GM20000 (cell line): ENCODE measurements at regions not wholly inside any gene's neighbourhood (a gene's known extent, or its start where the extent isn't known, plus 50 kb on each side); places are given as distances from the start of the nearest gene placed in this dataset.
"Not testable (repeated sequence)": the region's sequence is repeated elsewhere in the genome, so short reads cannot be mapped to it uniquely, and the experiment has no call there.

Experiments used
- DNase-seq: peaks from one replicate; pipeline ENCODE4 v3.0.0; 2012; ENCODE audit warnings: low spot score
- TF ChIP-seq, protein P1 (sequence below): IDR thresholded peaks from 2 replicates; pipeline ENCODE4 v1.5.1; 2012; ENCODE audit warnings: mild to moderate bottlenecking, control low read depth; ENCODE audit errors: extremely low read depth, missing control alignments

DNA sequence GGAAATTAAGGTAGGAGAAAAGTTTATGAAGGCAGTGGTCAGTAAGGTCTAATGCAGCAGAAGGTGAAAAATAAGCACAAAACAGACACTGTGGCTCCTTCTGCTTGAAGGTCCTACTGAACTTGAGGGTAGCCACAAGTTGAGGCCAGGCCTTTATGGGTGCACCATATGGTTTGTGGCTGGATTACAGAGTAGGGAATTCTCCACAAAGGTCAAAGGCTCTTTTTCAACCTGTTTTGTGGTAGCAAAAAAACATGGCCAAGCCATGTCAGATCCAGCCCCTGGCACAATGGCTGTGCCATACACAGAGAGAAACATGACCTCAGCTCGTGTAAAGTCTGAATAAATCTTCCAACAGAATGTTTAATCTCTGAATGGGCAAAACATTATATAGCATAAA is 214.0 kb downstream of the SATB1 start:
- no peak for DNase-seq
- TF ChIP-seq, protein P1, sequence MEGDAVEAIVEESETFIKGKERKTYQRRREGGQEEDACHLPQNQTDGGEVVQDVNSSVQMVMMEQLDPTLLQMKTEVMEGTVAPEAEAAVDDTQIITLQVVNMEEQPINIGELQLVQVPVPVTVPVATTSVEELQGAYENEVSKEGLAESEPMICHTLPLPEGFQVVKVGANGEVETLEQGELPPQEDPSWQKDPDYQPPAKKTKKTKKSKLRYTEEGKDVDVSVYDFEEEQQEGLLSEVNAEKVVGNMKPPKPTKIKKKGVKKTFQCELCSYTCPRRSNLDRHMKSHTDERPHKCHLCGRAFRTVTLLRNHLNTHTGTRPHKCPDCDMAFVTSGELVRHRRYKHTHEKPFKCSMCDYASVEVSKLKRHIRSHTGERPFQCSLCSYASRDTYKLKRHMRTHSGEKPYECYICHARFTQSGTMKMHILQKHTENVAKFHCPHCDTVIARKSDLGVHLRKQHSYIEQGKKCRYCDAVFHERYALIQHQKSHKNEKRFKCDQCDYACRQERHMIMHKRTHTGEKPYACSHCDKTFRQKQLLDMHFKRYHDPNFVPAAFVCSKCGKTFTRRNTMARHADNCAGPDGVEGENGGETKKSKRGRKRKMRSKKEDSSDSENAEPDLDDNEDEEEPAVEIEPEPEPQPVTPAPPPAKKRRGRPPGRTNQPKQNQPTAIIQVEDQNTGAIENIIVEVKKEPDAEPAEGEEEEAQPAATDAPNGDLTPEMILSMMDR: no peak

DNA sequence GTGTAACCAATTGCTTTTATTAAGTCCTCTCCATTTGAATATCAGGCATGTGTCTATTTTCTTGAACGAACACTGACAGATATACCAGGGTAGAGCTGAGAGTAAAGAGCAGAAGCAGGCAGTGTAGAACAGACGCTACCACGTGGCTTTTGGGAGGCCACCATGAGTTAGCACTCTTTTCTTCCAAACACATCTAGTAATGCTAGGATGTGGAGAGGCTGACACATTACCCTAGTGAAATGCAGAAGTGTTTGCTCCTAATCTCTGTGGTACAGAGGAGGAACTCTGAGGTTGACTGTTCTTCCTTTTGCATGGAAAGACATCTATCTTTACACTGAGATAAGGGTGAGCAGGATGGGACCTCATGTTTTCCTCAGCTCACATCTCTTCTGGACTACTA is 216.3 kb downstream of the SATB1 start:
- TF ChIP-seq, protein P1: no peak
- no peak for DNase-seq

DNA sequence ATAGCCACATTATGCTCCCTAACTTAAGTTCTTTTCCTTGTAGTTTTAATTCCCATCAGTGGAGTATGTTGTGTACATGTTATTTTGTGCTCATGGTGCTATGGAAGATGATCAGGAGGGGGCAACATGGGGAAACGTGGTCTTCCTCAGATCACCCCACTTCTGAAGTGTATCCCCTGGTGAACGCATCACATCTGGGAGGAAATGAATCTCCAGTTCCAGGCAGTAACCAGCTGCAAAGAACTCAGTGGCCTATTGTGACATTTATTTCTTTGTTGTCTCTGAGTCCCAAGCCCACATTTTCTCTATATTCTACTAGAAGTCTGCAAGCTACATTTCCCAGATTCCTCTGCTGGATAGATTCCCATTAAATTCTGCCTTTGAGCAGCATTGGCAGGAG is 217.0 kb downstream of the SATB1 start:
- TF ChIP-seq, protein P1: no peak
- no peak for DNase-seq

DNA sequence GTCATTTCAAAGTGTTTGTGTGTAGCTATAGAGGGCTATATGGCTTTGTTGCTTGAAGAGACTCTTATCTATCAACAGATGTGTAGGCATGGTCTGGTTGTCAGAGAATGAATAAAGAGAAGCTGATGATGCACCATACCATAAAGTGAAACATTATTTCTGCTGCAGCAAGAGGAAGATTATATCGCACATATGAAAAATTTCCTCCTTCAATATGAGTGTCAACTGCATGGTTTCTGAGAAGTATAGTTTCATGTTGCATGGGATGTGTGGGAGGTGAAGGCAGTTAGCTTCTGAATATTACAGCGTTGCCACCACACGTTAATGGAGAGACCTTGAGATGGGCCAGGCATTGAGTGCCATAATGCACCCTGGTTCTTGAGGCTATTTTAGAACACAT is 217.9 kb downstream of the SATB1 start:
- TF ChIP-seq, protein P1: no peak
- DNase-seq: no peak

DNA sequence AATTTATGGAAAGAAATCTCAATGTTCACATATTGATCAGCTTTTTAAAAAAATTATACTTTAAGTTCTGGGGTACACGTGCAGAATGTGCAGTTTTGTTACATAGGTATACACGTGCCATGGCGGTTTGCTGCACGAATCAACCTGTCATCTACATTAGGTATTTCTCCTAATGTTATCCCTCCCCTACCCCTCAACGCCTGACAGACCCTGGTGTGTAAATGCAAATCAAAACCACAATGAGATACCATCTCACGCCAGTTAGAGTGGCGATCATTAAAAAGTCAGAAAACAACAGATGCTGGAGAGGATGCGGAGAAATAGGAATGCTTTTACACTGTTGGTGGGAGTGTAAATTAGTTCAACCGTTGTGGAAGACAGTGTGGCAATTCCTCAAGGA is 219.4 kb downstream of the SATB1 start:
- DNase-seq: not testable (repeated sequence)

DNA sequence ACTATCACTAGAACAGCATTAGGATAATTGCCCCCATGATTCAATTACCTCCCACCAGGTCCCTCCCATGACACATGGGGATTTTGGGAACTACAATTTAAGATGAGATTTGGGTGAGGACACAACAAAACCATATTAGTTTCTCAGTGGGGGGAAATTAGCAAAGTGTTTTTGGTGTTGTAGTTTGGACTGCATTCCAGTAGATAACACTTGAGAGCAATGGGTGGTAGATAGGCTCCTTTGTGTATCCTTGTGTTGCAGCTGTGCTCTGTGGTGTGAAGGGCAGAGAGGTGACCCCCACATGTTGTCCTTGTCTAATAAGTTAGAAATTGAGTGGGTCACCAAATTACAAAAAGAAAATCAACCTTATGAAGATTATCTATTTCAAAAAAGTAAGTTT is 223.8 kb downstream of the SATB1 start:
- DNase-seq: no peak
- TF ChIP-seq, protein P1: no peak

DNA sequence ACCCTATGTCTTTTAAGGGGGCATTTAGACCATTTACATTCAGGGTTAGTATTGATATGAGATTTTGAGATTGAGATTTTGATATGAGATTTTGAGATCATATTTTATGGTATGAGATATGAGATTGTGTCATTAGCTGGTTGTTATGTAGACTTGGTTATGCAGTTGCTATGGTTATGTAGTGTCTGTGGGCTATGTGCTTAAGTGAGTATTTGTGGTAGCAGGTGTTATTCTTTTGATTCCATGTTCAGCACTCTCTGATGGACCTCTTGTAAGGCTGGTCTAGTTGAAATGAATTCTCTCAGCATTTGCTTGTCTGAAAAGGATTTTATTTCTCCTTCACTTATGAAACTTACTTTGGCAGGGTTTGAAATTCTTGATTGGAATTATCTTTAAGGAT is 225.4 kb downstream of the SATB1 start:
- no peak for DNase-seq
- TF ChIP-seq, protein P1: no peak

DNA sequence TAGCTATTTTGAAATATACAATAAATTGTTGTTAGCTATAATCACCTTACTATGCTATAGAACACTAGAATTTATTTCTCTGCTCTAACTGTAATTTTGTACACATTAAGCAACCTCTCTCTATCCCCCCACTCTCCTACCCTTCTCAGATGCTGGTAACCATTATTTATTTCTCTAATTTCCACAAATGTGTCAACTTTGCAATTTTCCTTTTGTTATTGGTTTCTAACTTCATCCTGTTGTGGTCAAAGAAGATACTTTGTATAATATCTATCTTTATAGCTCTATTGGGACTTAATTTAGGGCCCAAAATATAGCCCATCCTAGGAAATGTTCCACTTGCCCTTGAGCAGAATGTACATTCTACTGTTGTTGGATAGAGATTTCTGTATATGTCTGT is 229.3 kb downstream of the SATB1 start:
- DNase-seq: no peak

More for the DNA sequence above, 229.3 kb downstream of the SATB1 start:
- TF ChIP-seq, protein P1: no peak
